Caco-2 (cell line): ENCODE measurements at regions not wholly inside any gene's neighbourhood (a gene's known extent, or its start where the extent isn't known, plus 50 kb on each side); places are given as distances from the start of the nearest gene placed in this dataset.

Source experiments
- BruUV-seq: library from RNA; stranded (reverse); fragments of 400-500 nt; replicated peaks from 2 replicates; lab custom pipeline; 2021; lab: Mats Ljungman, UMichigan
- CTCF ChIA-PET: fragments of 300-600 bp; sonication (Branson Sonifier 250); formaldehyde crosslinking; loops from one replicate; lab custom pipeline; 2022; ENCODE audit warnings: antibody characterized with exemption; lab: Charles Lee
- POLR2A ChIA-PET: fragments of 300-600 bp; sonication (Branson Sonifier 250); formaldehyde crosslinking; loops from one replicate; lab custom pipeline; 2022; ENCODE audit warnings: antibody characterized with exemption; lab: Charles Lee
- DNase-seq, 2 experiments: peaks; one replicate each; pipeline versions ENCODE4 v3.0.0 to v3.0.0-alpha.2; 2020 to 2022
- H3K27me3 ChIP-seq: replicated peaks from 2 replicates; pipeline ENCODE4 v1.6.0; 2011; ENCODE audit warnings: low read length; ENCODE audit not compliant: control insufficient read depth, insufficient read depth
- H3K36me3 ChIP-seq: 2 replicates; pipeline ENCODE4 v1.5.1; 2011; ENCODE audit warnings: low read length; ENCODE audit not compliant: control insufficient read depth, insufficient read depth
- H3K4me1 ChIP-seq: fragments of 250-450 bp; sonication (Bioruptor Pico); 2 replicates; pipeline ENCODE4 v1.5.1; 2020; ENCODE audit warnings: mild to moderate bottlenecking
- H3K4me3 ChIP-seq: 2 replicates; pipeline ENCODE4 v1.5.1; 2011; ENCODE audit warnings: low read depth, mild to moderate bottlenecking, control low read depth, low read length
- H3K9me3 ChIP-seq: fragments of 250-450 bp; sonication (Bioruptor Pico); 2 replicates; pipeline ENCODE4 v1.5.1; 2020; ENCODE audit warnings: mild to moderate bottlenecking, moderate library complexity
- H3K27ac Mint-ChIP-seq: one replicate; pipeline ENCODE4 v1.8.0; 2022; ENCODE audit warnings: mixed read lengths; ENCODE audit not compliant: unreplicated experiment
- H3K27me3 Mint-ChIP-seq: one replicate; pipeline ENCODE4 v1.8.0; 2022; ENCODE audit warnings: mixed read lengths; ENCODE audit not compliant: insufficient read depth, unreplicated experiment
- H3K36me3 Mint-ChIP-seq: one replicate; pipeline ENCODE4 v1.8.0; 2022; ENCODE audit warnings: mild to moderate bottlenecking, mixed read lengths; ENCODE audit not compliant: insufficient read depth, unreplicated experiment
- H3K4me1 Mint-ChIP-seq: one replicate; pipeline ENCODE4 v1.8.0; 2022; ENCODE audit warnings: low read depth, mixed read lengths; ENCODE audit not compliant: unreplicated experiment
- H3K4me3 Mint-ChIP-seq: one replicate; pipeline ENCODE4 v1.8.0; 2022; ENCODE audit warnings: mild to moderate bottlenecking, moderate library complexity, mixed read lengths; ENCODE audit not compliant: unreplicated experiment
- H3K9me3 Mint-ChIP-seq: one replicate; pipeline ENCODE4 v1.8.0; 2022; ENCODE audit warnings: mixed read lengths; ENCODE audit not compliant: unreplicated experiment
- intact Hi-C: fragments of 100-400 bp; cut with micrococcal nuclease; formaldehyde crosslinking; loops from one replicate; pipeline ENCODE4 v1.10.0; 2022; ENCODE audit not compliant: unreplicated experiment
- TF ChIP-seq, protein P1 (sequence below), 2 experiments: fragments of 200-600 bp in 1 of 2; IDR thresholded peaks; 1 replicate in 1 of 2; 2 replicates in 1 of 2; pipeline versions ENCODE4 v1.5.1 to v1.8.0; 2011 to 2022; ENCODE audit warnings: antibody characterized with exemption in 1 of 2, control low read depth in 1 of 2, inconsistent platforms in 1 of 2, low read depth in 1 of 2, low read length in 1 of 2, mild to moderate bottlenecking in 1 of 2, moderate library complexity in 1 of 2; ENCODE audit not compliant: insufficient read depth in 1 of 2, severe bottlenecking in 1 of 2, unreplicated experiment in 1 of 2

DNA sequence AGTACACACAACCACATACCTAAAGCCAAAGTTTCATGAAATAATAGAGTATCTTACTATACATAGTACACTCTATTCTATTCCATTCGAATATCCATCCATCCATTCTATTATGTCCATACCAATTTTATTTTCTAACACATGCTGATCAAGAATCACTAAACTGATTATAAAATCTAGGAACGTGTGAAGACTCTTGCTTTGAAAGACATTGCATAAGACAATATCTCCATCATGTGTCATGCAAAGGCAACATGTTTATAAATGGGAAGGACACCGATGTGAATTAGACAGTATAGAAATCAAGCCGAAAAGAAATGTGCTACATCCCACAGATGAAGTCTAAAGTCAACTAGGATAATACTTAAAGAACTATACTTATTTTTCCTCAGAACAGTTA is 1561.5 kb upstream of the TENM4 start:
- intact Hi-C loops, result no loop called here

GRCh38 chr11:81000735-81001134 is 1559.9 kb upstream of the TENM4 start:
- TF ChIP-seq, protein P1, sequence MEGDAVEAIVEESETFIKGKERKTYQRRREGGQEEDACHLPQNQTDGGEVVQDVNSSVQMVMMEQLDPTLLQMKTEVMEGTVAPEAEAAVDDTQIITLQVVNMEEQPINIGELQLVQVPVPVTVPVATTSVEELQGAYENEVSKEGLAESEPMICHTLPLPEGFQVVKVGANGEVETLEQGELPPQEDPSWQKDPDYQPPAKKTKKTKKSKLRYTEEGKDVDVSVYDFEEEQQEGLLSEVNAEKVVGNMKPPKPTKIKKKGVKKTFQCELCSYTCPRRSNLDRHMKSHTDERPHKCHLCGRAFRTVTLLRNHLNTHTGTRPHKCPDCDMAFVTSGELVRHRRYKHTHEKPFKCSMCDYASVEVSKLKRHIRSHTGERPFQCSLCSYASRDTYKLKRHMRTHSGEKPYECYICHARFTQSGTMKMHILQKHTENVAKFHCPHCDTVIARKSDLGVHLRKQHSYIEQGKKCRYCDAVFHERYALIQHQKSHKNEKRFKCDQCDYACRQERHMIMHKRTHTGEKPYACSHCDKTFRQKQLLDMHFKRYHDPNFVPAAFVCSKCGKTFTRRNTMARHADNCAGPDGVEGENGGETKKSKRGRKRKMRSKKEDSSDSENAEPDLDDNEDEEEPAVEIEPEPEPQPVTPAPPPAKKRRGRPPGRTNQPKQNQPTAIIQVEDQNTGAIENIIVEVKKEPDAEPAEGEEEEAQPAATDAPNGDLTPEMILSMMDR (IDR thresholded peaks at IDR 0.05; ENCODE audit: insufficient read depth in 1 of 2, low read depth in 1 of 2, low read length in 1 of 2, severe bottlenecking in 1 of 2, unreplicated experiment in 1 of 2), result no peak
- H3K9me3 Mint-ChIP-seq, result no peaks in the 10 kb centered on the region
- H3K36me3 Mint-ChIP-seq, result no peaks in the 10 kb centered on the region
- H3K4me1 Mint-ChIP-seq, result peaks cover under 1% of the 10 kb centered on the region
- DNase-seq, result no peak
- intact Hi-C loops, result no loop called here
- H3K36me3 ChIP-seq, result no peaks in the 10 kb centered on the region
- H3K27me3 ChIP-seq, result no peaks in the 10 kb centered on the region
- no peaks in the 10 kb centered on the region for H3K9me3 ChIP-seq
- no TSS peak for BruUV-seq
- ChIA-PET CTCF (no interaction called here), POLR2A (no interaction called here)
- H3K4me3 ChIP-seq, result no peak overlapping the region
- H3K4me3 Mint-ChIP-seq, result no peak overlapping the region
- peaks cover 4% of the 10 kb centered on the region; the same call in 1 of the 2 replicates for H3K4me1 ChIP-seq
- no peaks in the 10 kb centered on the region for H3K27me3 Mint-ChIP-seq
- H3K27ac Mint-ChIP-seq, result no peak overlapping the region

More for the DNA sequence above, 1561.5 kb upstream of the TENM4 start:
- TF ChIP-seq, protein P1 (IDR thresholded peaks at IDR 0.05; ENCODE audit: insufficient read depth in 1 of 2, low read depth in 1 of 2, low read length in 1 of 2, severe bottlenecking in 1 of 2, unreplicated experiment in 1 of 2), result no peak
- Histone ChIP-seq H3K9me3 (no peaks in the 10 kb centered on the region), H3K36me3 (no peaks in the 10 kb centered on the region), H3K4me3 (no peak overlapping the region), H3K27me3 (no peaks in the 10 kb centered on the region), H3K4me1 (peaks cover 8% of the 10 kb centered on the region; the same call in 1 of the 2 replicates)
- Mint-ChIP-seq H3K36me3 (no peaks in the 10 kb centered on the region), H3K4me3 (no peak overlapping the region), H3K4me1 (peaks cover 7% of the 10 kb centered on the region), H3K27ac (no peak overlapping the region), H3K27me3 (no peaks in the 10 kb centered on the region), H3K9me3 (no peaks in the 10 kb centered on the region)
- ChIA-PET CTCF (no interaction called here), POLR2A (interaction anchor here (0.7 kb wide), 1 partner anchor 85 kb away, joined by 4 read pairs; no protein-coding TSS in a partner anchor)
- no TSS peak for BruUV-seq
- DNase-seq, result no peak

DNA sequence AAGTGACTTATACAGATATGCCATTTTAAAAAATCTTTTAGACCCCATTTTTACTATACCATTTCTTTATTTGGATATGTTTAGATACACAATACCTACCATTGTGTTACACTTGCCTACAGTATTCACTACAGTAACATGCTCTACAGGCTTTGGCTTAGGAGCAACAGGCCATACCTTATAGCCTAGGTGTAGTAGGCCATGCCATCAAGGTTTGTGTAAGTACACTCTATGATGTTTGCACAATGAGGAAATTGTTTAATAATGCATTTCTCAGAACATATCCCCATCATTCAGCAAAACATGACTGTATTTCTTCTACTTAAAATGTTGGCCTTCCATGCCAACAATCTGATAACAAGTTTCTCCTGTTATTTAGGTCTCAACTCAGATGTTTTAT is 1559.5 kb upstream of the TENM4 start:
- intact Hi-C loops, result no loop called here
- no peaks in the 10 kb centered on the region for H3K27me3 Mint-ChIP-seq

More for the DNA sequence above, 1559.5 kb upstream of the TENM4 start:
- H3K4me1 Mint-ChIP-seq, result no peaks in the 10 kb centered on the region
- ChIA-PET CTCF (no interaction called here), POLR2A (no interaction called here)
- H3K4me3 Mint-ChIP-seq, result no peak overlapping the region
- no peak overlapping the region for H3K4me3 ChIP-seq
- TF ChIP-seq, protein P1 (IDR thresholded peaks at IDR 0.05; ENCODE audit: insufficient read depth in 1 of 2, low read depth in 1 of 2, low read length in 1 of 2, severe bottlenecking in 1 of 2, unreplicated experiment in 1 of 2), result no peak
- no peaks in the 10 kb centered on the region for H3K36me3 ChIP-seq
- no peak for DNase-seq
- H3K27ac Mint-ChIP-seq, result no peak overlapping the region
- H3K9me3 ChIP-seq, result no peaks in the 10 kb centered on the region
- H3K4me1 ChIP-seq, result 0 out of 2 replicates have a peak, but pooled peaks cover under 1% of the 10 kb centered on the region
- no peaks in the 10 kb centered on the region for H3K9me3 Mint-ChIP-seq
- H3K27me3 ChIP-seq, result no peaks in the 10 kb centered on the region
- no TSS peak for BruUV-seq
- no peaks in the 10 kb centered on the region for H3K36me3 Mint-ChIP-seq
